COR-L47 (cell line): ENCODE measurements at regions not wholly inside any gene's neighbourhood (a gene's known extent, or its start where the extent isn't known, plus 50 kb on each side); places are given as distances from the start of the nearest gene placed in this dataset.

Experiments
- DNase-seq: peaks from one replicate; lab custom pipeline; 2025; lab: John Stamatoyannopoulos, UW

GRCh38 chr14:49527221-49527620 is 59.0 kb downstream of the RPS29 start:
- no peak for DNase-seq

GRCh38 chr14:49526101-49526500 is 60.1 kb downstream of the RPS29 start:
- no peak for DNase-seq

GRCh38 chr14:49516286-49516685 is 69.9 kb downstream of the RPS29 start:
- no peak for DNase-seq

- no peak for DNase-seq
These were observed 73.6 kb downstream of the RPS29 start for GRCh38 chr14:49512571-49512970.

GRCh38 chr14:49512147-49512551 is 74.0 kb downstream of the RPS29 start:
- DNase-seq: no peak

- no peak for DNase-seq
These were observed 78.1 kb downstream of the RPS29 start for GRCh38 chr14:49508124-49508523.

- no peak for DNase-seq
These were observed 79.5 kb downstream of the RPS29 start for GRCh38 chr14:49506650-49507049.

GRCh38 chr14:49505041-49505766 is 81.0 kb downstream of the RPS29 start:
- no peak for DNase-seq

- DNase-seq: peak; percentile 44
These were observed 88.3 kb downstream of the RPS29 start for GRCh38 chr14:49497725-49498348.

- DNase-seq: no peak
These were observed 88.9 kb downstream of the RPS29 start for GRCh38 chr14:49497267-49497666.

GRCh38 chr14:49494836-49495235 is 91.3 kb downstream of the RPS29 start:
- no peak for DNase-seq

GRCh38 chr14:49493557-49493956 is 92.6 kb downstream of the RPS29 start:
- DNase-seq: no peak

- DNase-seq: no peak
These were observed 94.0 kb downstream of the RPS29 start for GRCh38 chr14:49492151-49492550.

GRCh38 chr14:49489341-49489740 is 96.8 kb downstream of the RPS29 start:
- DNase-seq: no peak

- no peak for DNase-seq
These were observed 98.9 kb downstream of the RPS29 start for GRCh38 chr14:49487238-49487637.

- no peak for DNase-seq
These were observed 100.9 kb downstream of the RPS29 start for GRCh38 chr14:49485290-49485689.

- DNase-seq: no peak
These were observed 102.0 kb downstream of the RPS29 start for GRCh38 chr14:49484180-49484579.

- no peak for DNase-seq
These were observed 102.9 kb downstream of the RPS29 start for GRCh38 chr14:49483268-49483667.

- no peak for DNase-seq
These were observed 105.1 kb downstream of the RPS29 start for GRCh38 chr14:49480979-49481498.

- no peak for DNase-seq
These were observed 106.0 kb downstream of the RPS29 start for GRCh38 chr14:49480053-49480760.

GRCh38 chr14:49479432-49479831 is 106.7 kb downstream of the RPS29 start:
- DNase-seq: no peak

GRCh38 chr14:49478784-49479183 is 107.4 kb downstream of the RPS29 start:
- no peak for DNase-seq

- no peak for DNase-seq
These were observed 119.1 kb downstream of the RPS29 start for GRCh38 chr14:49467091-49467490.
